Limb (tissue), 2 donors: ENCODE measurements at regions not wholly inside any gene's neighbourhood (a gene's known extent, or its start where the extent isn't known, plus 50 kb on each side); places are given as distances from the start of the nearest gene placed in this dataset.
A peak's percentile ranks its signal among the peaks of the same experiment; 100 is the strongest.

Experiments
- DNase-seq, 2 donors: peaks; one replicate each; pipeline ENCODE4 v3.0.0-alpha.2; 2016; ENCODE audit errors: extremely low spot score in 2 of 2

DNA sequence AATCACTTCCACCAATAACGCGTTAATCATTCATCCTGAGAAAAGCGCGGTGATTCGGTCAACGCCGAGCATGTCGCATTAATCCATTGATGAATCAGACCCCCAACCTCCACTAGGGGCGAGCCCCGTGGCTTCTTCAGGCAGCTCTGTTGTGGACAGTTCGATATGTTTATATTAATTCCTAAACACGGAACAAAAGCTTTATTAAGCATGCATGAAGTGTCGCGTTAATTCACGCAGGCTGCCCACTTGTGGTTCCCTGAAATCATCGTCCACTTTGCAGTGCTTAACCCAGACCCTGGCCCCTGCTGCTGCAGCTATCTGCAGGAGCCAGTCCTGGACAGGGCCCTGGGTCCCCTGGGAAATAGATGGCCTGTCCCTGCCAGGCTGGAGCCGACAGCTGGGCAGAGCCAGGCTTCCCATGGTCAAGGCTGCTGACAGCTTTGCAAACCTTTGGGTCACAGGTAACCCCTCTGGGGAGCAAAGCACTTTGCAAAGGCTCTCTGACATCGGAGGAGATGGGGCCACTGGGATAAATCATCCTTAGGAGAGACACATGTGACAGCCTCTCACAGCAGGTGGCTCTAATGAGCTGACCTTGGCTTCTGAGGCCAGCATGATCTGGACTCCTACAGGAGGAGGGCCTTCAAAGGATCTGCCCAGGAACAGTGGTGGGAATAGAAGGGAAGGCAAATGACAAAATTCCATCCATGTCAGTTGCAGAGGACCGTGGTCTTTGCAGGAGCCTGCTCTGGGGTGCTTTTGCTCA lies 137.0 kb upstream of the AJAP1 start:
- no peak for DNase-seq

GRCh38 chr1:4518621-4519020 lies 135.8 kb upstream of the AJAP1 start:
- no peak for DNase-seq

GRCh38 chr1:4519954-4520353 lies 134.5 kb upstream of the AJAP1 start:
- DNase-seq: no peak

DNA sequence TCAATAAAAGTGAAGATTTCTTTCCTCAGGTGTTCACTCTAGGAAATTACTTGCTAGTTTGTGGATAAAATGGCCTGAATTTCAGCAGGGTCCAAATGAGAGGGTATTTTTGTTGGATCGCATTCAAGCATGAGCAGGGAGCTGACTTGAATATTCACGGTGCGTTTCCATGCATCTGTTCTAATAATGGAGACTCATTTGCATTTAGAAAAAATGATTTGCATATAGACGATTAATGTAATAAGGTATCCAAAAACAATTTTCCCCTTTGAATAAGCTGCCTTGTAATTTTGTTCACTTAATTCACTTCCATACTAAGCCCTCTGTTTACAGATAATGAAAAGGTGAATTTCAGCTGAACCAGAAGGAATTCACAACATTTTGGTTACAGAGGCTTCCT lies 130.9 kb upstream of the AJAP1 start:
- DNase-seq: no peak

- no peak for DNase-seq
Measured at GRCh38 chr1:4526747-4527146, 127.7 kb upstream of the AJAP1 start.

DNA sequence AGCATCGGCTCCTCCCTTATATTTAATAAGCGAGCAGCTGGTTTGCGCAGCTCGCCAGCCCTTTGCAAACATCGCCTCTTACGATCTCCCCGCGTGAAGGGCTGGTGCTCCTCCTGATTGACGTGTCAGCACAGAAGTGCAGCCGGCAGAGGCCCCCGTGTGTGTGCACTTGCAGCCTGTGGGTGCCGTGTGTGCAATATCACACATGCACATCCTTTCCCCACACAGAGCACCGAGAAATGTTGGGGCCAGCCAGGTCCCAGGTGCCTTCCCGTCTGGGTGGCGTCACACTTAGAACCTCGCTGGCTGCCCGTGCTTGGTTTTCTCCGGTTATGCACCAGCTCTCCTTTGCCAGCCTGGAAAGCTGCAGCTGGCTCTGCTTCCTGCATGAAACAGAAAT lies 126.6 kb upstream of the AJAP1 start:
- no peak for DNase-seq

DNA sequence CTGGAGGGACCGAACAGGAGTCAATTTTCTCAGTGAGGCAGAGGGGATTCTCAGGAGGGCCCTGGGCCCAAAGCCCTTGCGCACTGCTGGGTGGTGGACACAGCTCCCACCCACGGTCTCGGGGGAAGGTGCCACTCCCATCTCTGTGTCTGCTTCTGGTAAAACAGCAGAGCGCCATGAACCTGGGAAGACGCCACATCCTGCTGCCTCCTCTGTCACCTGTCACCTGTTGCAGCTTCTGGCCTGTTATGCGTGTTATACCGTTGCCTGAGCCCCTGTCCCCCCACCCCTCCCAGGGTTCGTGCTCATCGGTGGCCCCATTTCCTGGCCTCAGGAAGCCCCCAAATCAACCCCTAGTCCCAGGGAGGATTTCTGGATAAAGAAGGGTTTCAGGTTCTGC lies 125.8 kb upstream of the AJAP1 start:
- no peak for DNase-seq

DNA sequence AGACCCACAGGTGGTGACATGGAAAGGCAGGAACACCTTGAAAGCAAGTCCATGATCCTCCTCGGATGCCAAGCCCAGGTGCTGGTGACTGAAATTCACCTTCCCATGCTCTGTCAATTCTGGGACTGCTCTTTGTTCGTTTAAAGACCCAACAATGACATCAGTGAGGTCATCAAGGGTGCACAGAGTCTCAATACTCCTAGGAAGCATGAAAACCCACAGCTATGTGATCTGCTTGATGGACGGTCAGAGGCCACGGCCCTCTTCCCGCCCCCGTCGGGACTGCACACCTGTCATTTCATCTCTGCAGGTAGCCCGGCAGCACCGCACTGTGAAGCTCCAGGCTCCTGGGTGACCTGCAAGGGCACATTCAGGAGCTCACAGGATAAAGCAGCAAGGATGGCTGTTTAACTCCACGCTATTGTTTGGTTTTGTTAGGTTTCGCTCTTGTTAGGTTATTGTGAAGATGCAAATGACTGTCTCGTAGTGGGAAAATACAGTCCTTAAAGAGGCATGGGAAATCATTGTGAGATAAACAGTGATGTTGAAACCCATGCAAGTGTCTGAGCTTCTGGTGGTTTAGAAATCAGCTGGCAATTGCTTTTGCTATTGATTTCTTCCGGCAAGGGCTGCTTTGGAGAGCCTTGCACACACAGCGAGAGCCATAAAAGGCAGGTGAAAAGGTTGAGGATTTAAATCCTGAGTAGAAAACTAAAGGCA lies 124.8 kb upstream of the AJAP1 start:
- no peak for DNase-seq

GRCh38 chr1:4530166-4530785 lies 124.1 kb upstream of the AJAP1 start:
- DNase-seq: no peak

- DNase-seq: no peak
Measured at GRCh38 chr1:4531842-4532241, 122.6 kb upstream of the AJAP1 start.

DNA sequence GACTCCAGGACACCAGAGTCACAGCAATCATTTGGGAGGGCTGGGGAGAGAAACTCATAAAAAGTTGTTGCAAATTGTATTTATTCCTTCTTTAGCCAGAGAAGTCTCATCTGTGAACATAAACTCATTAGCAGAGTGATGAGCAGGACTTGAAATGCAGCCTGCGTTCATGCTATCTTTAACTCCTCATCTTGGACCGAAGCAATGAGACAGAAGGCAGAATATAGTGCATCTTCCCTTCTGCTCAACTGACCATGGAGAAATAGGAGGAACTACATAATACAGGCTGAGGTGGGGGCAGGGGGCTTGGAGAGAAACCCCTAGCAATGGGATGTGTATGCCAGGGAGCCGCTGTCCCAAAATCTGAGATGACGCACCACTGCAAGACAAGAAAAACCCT lies 121.8 kb upstream of the AJAP1 start:
- no peak for DNase-seq

DNA sequence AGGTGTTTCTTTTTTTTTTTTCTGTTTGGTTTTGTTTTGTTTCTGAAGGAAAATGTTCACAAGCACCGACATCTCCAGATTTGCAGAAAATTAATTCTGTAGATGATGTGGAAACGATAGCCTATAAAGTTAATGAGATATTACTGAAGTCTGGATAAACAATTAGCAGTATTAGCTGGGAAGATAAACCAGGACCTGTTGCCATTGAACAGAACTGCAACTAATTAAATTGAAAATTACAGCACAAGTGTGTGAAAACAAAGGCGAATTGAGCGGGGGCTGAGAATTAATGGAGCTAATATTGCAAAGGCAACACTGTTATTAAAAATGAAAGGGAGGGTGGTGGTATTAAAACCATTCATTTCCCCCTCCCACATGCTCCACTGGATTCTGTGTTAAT lies 107.5 kb upstream of the AJAP1 start:
- no peak for DNase-seq

GRCh38 chr1:4549930-4550329 lies 104.5 kb upstream of the AJAP1 start:
- DNase-seq: peak in 1 of 2 donors; percentile 2

GRCh38 chr1:4550941-4551340 lies 103.5 kb upstream of the AJAP1 start:
- DNase-seq: no peak

DNA sequence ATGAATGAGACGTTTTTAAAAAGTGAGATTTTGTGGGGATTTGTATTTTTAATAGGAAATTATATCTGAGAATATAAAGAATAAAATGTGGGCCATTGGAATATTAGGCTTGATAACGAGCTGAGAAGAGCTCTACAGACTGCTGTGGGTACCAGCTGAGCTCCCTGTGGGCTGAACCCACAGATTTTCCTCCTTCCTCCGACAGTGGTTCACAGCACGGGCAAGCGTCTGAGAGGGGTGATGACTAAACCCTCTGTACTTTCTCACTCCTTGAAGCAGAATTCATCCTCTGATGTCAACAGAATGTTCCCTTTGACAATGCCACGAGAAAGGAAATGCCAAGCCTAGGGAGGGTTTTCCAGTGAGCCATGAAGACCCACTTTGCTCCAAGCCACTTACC lies 102.7 kb upstream of the AJAP1 start:
- no peak for DNase-seq

GRCh38 chr1:4553761-4554160 lies 100.6 kb upstream of the AJAP1 start:
- DNase-seq: no peak

- DNase-seq: no peak
Measured at GRCh38 chr1:4554271-4554865, 100.0 kb upstream of the AJAP1 start.

- no peak for DNase-seq
Measured at GRCh38 chr1:4557949-4558348, 96.5 kb upstream of the AJAP1 start.

DNA sequence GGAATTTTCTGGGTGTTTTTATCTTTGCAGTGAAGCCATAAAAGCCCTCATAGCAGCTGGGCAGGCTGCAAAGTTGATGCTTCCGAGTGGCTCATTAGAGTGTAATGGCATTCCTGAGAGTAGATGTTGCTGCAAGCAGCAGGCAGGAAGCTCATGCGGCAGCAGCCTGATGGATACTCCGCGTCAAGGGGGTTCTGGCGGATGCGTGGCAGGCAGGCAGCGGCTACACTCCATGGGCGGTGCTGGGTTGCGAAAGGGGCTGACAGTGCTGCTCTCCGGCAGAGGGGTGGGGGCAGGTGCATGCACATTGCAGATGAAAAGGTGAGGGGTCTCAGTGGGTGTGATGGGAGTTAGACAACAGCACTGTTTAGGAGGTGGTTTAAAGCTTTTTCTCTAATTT lies 93.2 kb upstream of the AJAP1 start:
- DNase-seq: peak in 1 of 2 donors; percentile 44

DNA sequence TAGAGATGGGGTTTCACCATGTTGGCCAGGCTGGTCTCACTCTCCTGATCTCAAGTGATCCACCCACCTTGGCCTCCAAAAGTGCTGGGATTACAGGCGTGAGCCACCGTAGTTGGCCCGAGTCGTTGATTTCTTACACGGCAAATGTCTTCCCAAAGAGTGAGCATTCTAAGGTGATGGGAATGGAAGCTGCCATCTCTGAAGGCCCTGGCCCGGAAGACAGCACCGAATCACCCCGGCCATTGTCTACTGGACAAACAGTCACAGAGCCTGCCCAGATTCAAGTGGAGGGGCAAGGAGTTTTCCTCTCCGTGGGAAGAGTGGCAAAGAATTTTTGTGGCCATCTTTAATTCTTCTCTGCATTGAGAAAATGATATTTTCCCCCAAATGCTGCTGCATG lies 92.1 kb upstream of the AJAP1 start:
- no peak for DNase-seq

DNA sequence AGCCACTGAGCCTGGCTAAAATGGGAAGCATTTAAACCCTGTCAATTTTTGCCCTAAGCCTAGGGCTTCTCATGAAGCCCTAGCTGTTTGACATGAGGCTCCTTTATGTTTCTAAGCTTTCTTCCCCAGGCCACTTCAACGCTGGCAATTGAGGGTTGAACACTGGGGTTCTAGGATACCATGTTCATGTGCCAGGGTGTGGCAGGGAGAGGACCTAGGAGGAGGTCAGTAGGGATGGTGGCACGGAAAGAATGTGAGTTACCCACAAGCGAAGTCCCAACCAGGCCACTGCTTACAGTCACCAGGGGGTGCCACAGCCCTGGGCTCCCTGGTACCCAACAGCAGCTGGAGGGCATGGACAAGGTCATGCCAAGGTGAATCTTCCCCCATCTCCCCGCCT lies 90.8 kb upstream of the AJAP1 start:
- no peak for DNase-seq

DNA sequence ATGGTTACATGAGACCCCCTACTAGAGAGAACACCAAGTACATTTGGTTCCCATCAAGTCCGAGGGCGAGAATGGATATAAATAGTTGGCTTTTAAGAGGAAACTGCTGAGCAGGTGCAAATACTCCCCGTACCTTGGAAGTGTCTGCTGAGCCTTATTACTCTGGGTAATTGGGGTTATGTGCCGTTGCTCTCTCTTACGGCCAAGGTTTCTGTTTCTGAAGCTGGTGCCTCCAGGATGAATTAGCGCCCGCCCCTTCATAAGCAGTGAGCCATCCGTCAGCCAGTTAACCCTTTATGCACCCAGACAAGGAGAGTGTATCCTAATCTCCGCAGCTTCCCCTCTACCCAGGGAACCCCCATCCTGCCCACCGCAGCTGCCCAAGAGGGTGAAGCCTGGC lies 90.4 kb upstream of the AJAP1 start:
- no peak for DNase-seq
